Transverse colon (tissue), 4 donors: ENCODE measurements at regions not wholly inside any gene's neighbourhood (a gene's known extent, or its start where the extent isn't known, plus 50 kb on each side); places are given as distances from the start of the nearest gene placed in this dataset.
A peak's percentile ranks its signal among the peaks of the same experiment; 100 is the strongest.

Experiments
- DNase-seq: peaks from one replicate; pipeline ENCODE4 v3.0.0-alpha.2; 2019
- H3K27ac ChIP-seq, 4 donors: fragments of 200-600 bp; sonication (generic); 2 replicates each; pipeline ENCODE4 v1.5.1; 2016 to 2018; ENCODE audit warnings: inconsistent platforms in 4 of 4
- H3K27me3 ChIP-seq: fragments of 200-600 bp; sonication (generic); 2 replicates; pipeline ENCODE4 v1.5.1; 2017; ENCODE audit warnings: inconsistent platforms
- H3K36me3 ChIP-seq, 4 donors: fragments of 200-600 bp; sonication (generic); 2 replicates each; pipeline ENCODE4 v1.5.1; 2017 to 2019; ENCODE audit warnings: inconsistent platforms in 4 of 4
- H3K4me1 ChIP-seq, 4 donors: fragments of 200-600 bp; sonication (generic); 2 replicates each; pipeline ENCODE4 v1.5.1; 2017 to 2020; ENCODE audit warnings: inconsistent platforms in 4 of 4
- H3K4me3 ChIP-seq, 4 donors: fragments of 200-600 bp; sonication (generic); 1 replicate in 1 of 4; 2 replicates in 3 of 4; pipeline versions ENCODE4 v1.5.1 to v1.6.1; 2017 to 2019; ENCODE audit warnings: inconsistent platforms in 4 of 4
- H3K9me3 ChIP-seq, 2 donors: fragments of 200-600 bp; sonication (generic); 2 replicates each; pipeline ENCODE4 v1.5.1; 2017 to 2019; ENCODE audit warnings: inconsistent platforms in 2 of 2
- CTCF ChIP-seq, 5 experiments: fragments of 200-600 bp in 3 of 5; fragments of 450-650 bp in 2 of 5; sonication (generic) in 3 of 5; IDR thresholded peaks; 1 replicate in 2 of 5; 2 replicates in 3 of 5; pipeline ENCODE4 v1.5.1; 2016 to 2017; ENCODE audit warnings: antibody characterized with exemption in 5 of 5, inconsistent platforms in 3 of 5, mild to moderate bottlenecking in 2 of 5, moderate library complexity in 1 of 5
- EP300 ChIP-seq: sonication (generic); formaldehyde crosslinking; IDR thresholded peaks from one replicate; pipeline ENCODE4 v1.6.1; 2017; ENCODE audit warnings: antibody characterized with exemption, low read depth
- POLR2A ChIP-seq: fragments of 450-650 bp; IDR thresholded peaks from one replicate; pipeline ENCODE4 v1.6.1; 2016; ENCODE audit warnings: antibody characterized with exemption, mild to moderate bottlenecking, moderate library complexity
- POLR2AphosphoS5 ChIP-seq, 3 donors: sonication (generic); formaldehyde crosslinking; IDR thresholded peaks; one replicate each; pipeline ENCODE4 v1.6.1; 2016; ENCODE audit warnings: antibody characterized with exemption in 3 of 3
- WGBS, 2 donors: methylation state at CpG; one replicate each; pipeline ENCODE4 v1.1.5; 2018; ENCODE audit warnings: low coverage in 1 of 2; 5-methylcytosine and 5-hydroxymethylcytosine counted together
- in situ Hi-C, 4 donors: fragments of 200-750 bp; cut with MboI; loops; one replicate each; pipeline versions ENCODE4 v1.15.0 to v1.15.1; 2017; ENCODE audit warnings: low sequenced_read_pairs in 3 of 4, low pct_ligation_motif_present in 1 of 4, low pct_unique_long_range_greater_than_20kb in 1 of 4
- intact Hi-C: fragments of 100-400 bp; cut with DNase I; formaldehyde crosslinking; loops from one replicate; pipeline ENCODE4 v1.15.1; 2023; ENCODE audit warnings: low total_unique reads

- no peaks in the 10 kb centered on the region for H3K27me3 ChIP-seq
- H3K27ac ChIP-seq, result no peak overlapping the region
- H3K4me3 ChIP-seq, result no peak overlapping the region
- no peaks in the 10 kb centered on the region for H3K4me1 ChIP-seq
- TF ChIP-seq POLR2AphosphoS5 (IDR thresholded peaks at IDR 0.05), result no peak
- no peak for TF ChIP-seq POLR2A
- TF ChIP-seq CTCF (IDR thresholded peaks at IDR 0.05), result no peak
- no peak for TF ChIP-seq EP300
- intact Hi-C loops (no loop called here), in situ Hi-C loops (no loop called here)
- no peaks in the 10 kb centered on the region for H3K9me3 ChIP-seq
- DNase-seq, result no peak
- H3K36me3 ChIP-seq, result no peaks in the 10 kb centered on the region
- 69 to 79% methylated on average over 2 of the region's 2 CpGs for WGBS, 2 donors
These were observed 212.3 kb downstream of the COG6 start for GRCh38 chr13:39867807-39868206.

- no peak for DNase-seq
- WGBS, 2 donors, result 71 to 88% methylated on average over 2 of the region's 2 CpGs
These were observed 214.8 kb downstream of the COG6 start for GRCh38 chr13:39870197-39870747.

GRCh38 chr13:39874331-39875053 is 219.0 kb downstream of the COG6 start:
- H3K27me3 ChIP-seq, result no peaks in the 10 kb centered on the region
- 76 to 78% methylated on average over 2 to 3 of the region's 3 CpGs for WGBS, 2 donors
- H3K4me1 ChIP-seq, result no peaks in the 10 kb centered on the region
- no peaks in the 10 kb centered on the region for H3K36me3 ChIP-seq
- no peak overlapping the region for H3K27ac ChIP-seq
- intact Hi-C loops, result no loop called here
- no peaks in the 10 kb centered on the region for H3K9me3 ChIP-seq
- no peak for TF ChIP-seq CTCF (IDR thresholded peaks at IDR 0.05)
- peak in 1 of 3 donors; percentile 24 for TF ChIP-seq POLR2AphosphoS5 (IDR thresholded peaks at IDR 0.05)
- no peak for DNase-seq
- in situ Hi-C loops, result no loop called here
- no peak overlapping the region for H3K4me3 ChIP-seq

More at GRCh38 chr13:39870197-39870747, 214.8 kb downstream of the COG6 start:
- TF ChIP-seq CTCF (IDR thresholded peaks at IDR 0.05), result no peak
- TF ChIP-seq POLR2A, result no peak
- TF ChIP-seq EP300, result no peak
- TF ChIP-seq POLR2AphosphoS5 (IDR thresholded peaks at IDR 0.05), result no peak
- in situ Hi-C loops (no loop called here), intact Hi-C loops (no loop called here)
- Histone ChIP-seq H3K27ac (no peak overlapping the region), H3K4me1 (no peaks in the 10 kb centered on the region), H3K36me3 (no peaks in the 10 kb centered on the region), H3K4me3 (no peak overlapping the region), H3K9me3 (no peaks in the 10 kb centered on the region), H3K27me3 (no peaks in the 10 kb centered on the region)

- no peaks in the 10 kb centered on the region for H3K27me3 ChIP-seq
- 67 to 76% methylated on average over 3 to 9 of the region's 9 CpGs for WGBS, 2 donors
- no peak overlapping the region for H3K4me3 ChIP-seq
- TF ChIP-seq EP300 (no peak), POLR2A (no peak), POLR2AphosphoS5 (IDR thresholded peaks at IDR 0.05) (no peak), CTCF (IDR thresholded peaks at IDR 0.05) (no peak)
- no peak overlapping the region for H3K27ac ChIP-seq
- no peaks in the 10 kb centered on the region for H3K4me1 ChIP-seq
- DNase-seq, result no peak
- in situ Hi-C loops, result no loop called here
- H3K9me3 ChIP-seq, result no peaks in the 10 kb centered on the region
- H3K36me3 ChIP-seq, result no peaks in the 10 kb centered on the region
- intact Hi-C loops, result no loop called here
These were observed 219.9 kb downstream of the COG6 start for GRCh38 chr13:39875111-39875987.
